ENCODE measurements at regions not wholly inside any gene's neighbourhood (a gene's known extent, or its start where the extent isn't known, plus 50 kb on each side); places are given as distances from the start of the nearest gene placed in this dataset.

- 67% methylated on average over 2 of the region's 3 CpGs for WGBS (ENCODE audit: insufficient coverage, low coverage, low lambda C conversion rate, missing lambda C conversion rate)
- ATAC-seq (no peak), DNase-seq (no peak)
- peaks cover 0 to 8% (median 0%) of the 10 kb centered on the region in 4 donors for H3K4me1 ChIP-seq
- intact Hi-C loops (cut with DNase I) = no loop called here
- no peaks in the 10 kb centered on the region for H3K27me3 ChIP-seq
- H3K9me3 ChIP-seq = no peaks in the 10 kb centered on the region
- H3K4me3 ChIP-seq = no peak overlapping the region
- no peak overlapping the region for H3K27ac ChIP-seq
- no peaks in the 10 kb centered on the region for H3K36me3 ChIP-seq
- TF ChIP-seq CTCF (IDR thresholded peaks at IDR 0.05) (no peak), POLR2A (IDR thresholded peaks at IDR 0.05) (no peak)
These were observed 59.8 kb upstream of the GNG12 start for GRCh38 chr1:67893126-67893495.

- no peak for DNase-seq
- WGBS (ENCODE audit: insufficient coverage, low coverage, low lambda C conversion rate, missing lambda C conversion rate) = 37% methylated on average over 3 of the region's 3 CpGs
- H3K4me3 ChIP-seq = no peak overlapping the region
- intact Hi-C loops (cut with DNase I) = no loop called here
- H3K9me3 ChIP-seq = no peaks in the 10 kb centered on the region
- TF ChIP-seq POLR2A (IDR thresholded peaks at IDR 0.05) (no peak), CTCF (IDR thresholded peaks at IDR 0.05) (no peak)
- no peak overlapping the region for H3K27ac ChIP-seq
- no peak for ATAC-seq
- H3K36me3 ChIP-seq = no peaks in the 10 kb centered on the region
- no peaks in the 10 kb centered on the region for H3K27me3 ChIP-seq
- H3K4me1 ChIP-seq = peaks cover 0 to 8% (median 0%) of the 10 kb centered on the region in 4 donors
These were observed 59.3 kb upstream of the GNG12 start for GRCh38 chr1:67892476-67893125.

GRCh38 chr1:67890857-67891256 lies 57.6 kb upstream of the GNG12 start:
- no peaks in the 10 kb centered on the region for H3K36me3 ChIP-seq
- H3K27ac ChIP-seq = no peak overlapping the region
- ATAC-seq (no peak), DNase-seq (no peak)
- no peaks in the 10 kb centered on the region for H3K4me1 ChIP-seq
- intact Hi-C loops (cut with DNase I) = no loop called here
- TF ChIP-seq POLR2A (IDR thresholded peaks at IDR 0.05) = no peak
- TF ChIP-seq CTCF (IDR thresholded peaks at IDR 0.05) = no peak
- H3K27me3 ChIP-seq = no peaks in the 10 kb centered on the region
- 100% methylated on average over 1 of the region's 1 CpG for WGBS (ENCODE audit: insufficient coverage, low coverage, low lambda C conversion rate, missing lambda C conversion rate)
- no peak overlapping the region for H3K4me3 ChIP-seq
- H3K9me3 ChIP-seq = no peaks in the 10 kb centered on the region

- intact Hi-C loops (cut with DNase I) = no loop called here
- no peaks in the 10 kb centered on the region for H3K4me1 ChIP-seq
- DNase-seq (no peak), ATAC-seq (peak in 3 of 4 donors; percentile 36 to 95 (median 43))
- H3K9me3 ChIP-seq = no peaks in the 10 kb centered on the region
- H3K36me3 ChIP-seq = no peaks in the 10 kb centered on the region
- TF ChIP-seq CTCF (IDR thresholded peaks at IDR 0.05) (no peak), POLR2A (IDR thresholded peaks at IDR 0.05) (no peak)
- H3K27me3 ChIP-seq = no peaks in the 10 kb centered on the region
- H3K4me3 ChIP-seq = no peak overlapping the region
- no peak overlapping the region for H3K27ac ChIP-seq
These were observed 56.8 kb upstream of the GNG12 start for GRCh38 chr1:67889953-67890567.
